Stimulated activated naive CD8-positive, alpha-beta T cell treated with anti-CD3 and anti-CD28 coated beads, Interleukin-15, amount 100 ng/mL, for 72 hours (primary cell): ENCODE measurements at regions not wholly inside any gene's neighbourhood (a gene's known extent, or its start where the extent isn't known, plus 50 kb on each side); places are given as distances from the start of the nearest gene placed in this dataset.

ENCODE experiments used
- ATAC-seq: fragments of 150-1000 bp; cut with Tn5 transposase; 2 replicates; pipeline ENCODE4 v1.10.0; 2021; ENCODE audit warnings: mild to moderate bottlenecking, moderate library complexity
- DNase-seq, 2 donors: peaks; one replicate each; pipeline ENCODE4 v3.0.0; 2021 to 2022
- H3K27ac Mint-ChIP-seq, 2 donors: one replicate each; pipeline ENCODE4 v1.8.0; 2022; ENCODE audit warnings: mild to moderate bottlenecking in 2 of 2, mixed read lengths in 2 of 2, moderate library complexity in 2 of 2
- H3K27me3 Mint-ChIP-seq: one replicate; pipeline ENCODE4 v1.8.0; 2022; ENCODE audit warnings: mixed read lengths
- H3K4me1 Mint-ChIP-seq: one replicate; pipeline ENCODE4 v1.8.0; 2022; ENCODE audit warnings: mild to moderate bottlenecking, mixed read lengths
- H3K4me3 Mint-ChIP-seq, 2 donors: one replicate each; pipeline ENCODE4 v1.8.0; 2022; ENCODE audit warnings: mild to moderate bottlenecking in 2 of 2, mixed read lengths in 2 of 2, moderate library complexity in 1 of 2
- H3K9me3 Mint-ChIP-seq, 2 donors: one replicate each; pipeline ENCODE4 v1.8.0; 2022; ENCODE audit warnings: mixed read lengths in 2 of 2

DNA sequence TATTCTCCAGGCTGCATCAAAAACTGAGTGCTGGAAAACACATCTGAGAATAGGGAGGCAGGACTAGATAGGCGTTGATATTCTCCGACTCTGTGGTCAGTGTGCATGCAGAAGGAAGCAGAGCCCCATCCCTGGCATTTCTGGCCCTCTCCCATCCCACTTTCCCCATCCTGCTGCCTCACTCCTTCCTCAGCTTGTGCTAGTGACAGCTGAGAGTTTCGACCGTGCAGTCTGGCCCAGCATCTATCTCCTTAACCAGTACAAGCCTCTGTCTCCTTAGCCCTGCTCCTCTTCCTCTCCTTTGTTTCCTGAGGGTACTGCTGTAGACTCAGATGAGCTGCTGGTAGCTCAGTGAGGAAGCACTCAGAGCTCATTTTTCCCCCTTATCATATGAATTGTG lies 163.2 kb downstream of the SUCLA2 start:
- no peaks in the 10 kb centered on the region for H3K9me3 Mint-ChIP-seq
- no peaks in the 10 kb centered on the region for H3K27me3 Mint-ChIP-seq
- DNase-seq (no peak), ATAC-seq (no peak)
- H3K4me1 Mint-ChIP-seq: no peaks in the 10 kb centered on the region
- H3K4me3 Mint-ChIP-seq: no peak overlapping the region
- H3K27ac Mint-ChIP-seq: no peak overlapping the region

DNA sequence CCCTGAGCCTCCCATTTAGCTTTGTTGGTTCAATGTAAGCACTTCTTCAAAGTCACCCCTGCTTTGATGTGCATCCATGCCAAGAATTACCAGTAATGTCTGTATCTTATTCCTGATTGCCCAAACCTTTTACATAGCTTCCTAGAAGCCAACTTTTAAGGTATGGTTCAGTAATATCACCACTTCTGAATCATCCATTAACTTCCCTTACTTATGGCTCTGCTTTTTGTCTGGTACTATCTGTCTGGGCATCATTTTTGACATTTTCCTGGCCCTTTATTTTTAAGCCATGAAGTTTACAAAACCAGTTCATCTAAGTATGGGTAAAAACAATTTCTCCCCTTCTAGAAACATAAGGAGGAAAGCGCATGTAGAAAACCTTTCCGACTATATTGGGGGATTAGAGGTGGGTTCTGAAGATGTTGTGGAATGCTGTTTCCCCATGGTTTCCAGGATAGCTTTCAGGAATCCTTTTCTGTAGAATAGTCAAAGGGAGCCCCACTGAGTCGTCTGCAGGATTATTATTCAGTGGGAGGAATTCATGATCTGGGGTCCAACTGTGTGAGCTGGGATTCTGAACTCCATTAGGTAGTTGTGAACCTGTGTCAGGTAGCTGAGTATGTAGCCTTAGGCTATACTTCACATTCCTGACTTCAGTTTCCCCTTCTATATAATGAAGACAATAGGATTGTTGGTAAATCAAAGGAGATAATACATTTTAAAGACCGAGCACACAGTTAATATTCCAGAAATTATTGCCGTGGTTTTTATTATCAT lies 163.8 kb downstream of the SUCLA2 start:
- no peak for DNase-seq
- Mint-ChIP-seq H3K9me3 (no peaks in the 10 kb centered on the region), H3K4me3 (no peak overlapping the region), H3K27ac (no peak overlapping the region), H3K27me3 (no peaks in the 10 kb centered on the region), H3K4me1 (no peaks in the 10 kb centered on the region)
- ATAC-seq: no peak

DNA sequence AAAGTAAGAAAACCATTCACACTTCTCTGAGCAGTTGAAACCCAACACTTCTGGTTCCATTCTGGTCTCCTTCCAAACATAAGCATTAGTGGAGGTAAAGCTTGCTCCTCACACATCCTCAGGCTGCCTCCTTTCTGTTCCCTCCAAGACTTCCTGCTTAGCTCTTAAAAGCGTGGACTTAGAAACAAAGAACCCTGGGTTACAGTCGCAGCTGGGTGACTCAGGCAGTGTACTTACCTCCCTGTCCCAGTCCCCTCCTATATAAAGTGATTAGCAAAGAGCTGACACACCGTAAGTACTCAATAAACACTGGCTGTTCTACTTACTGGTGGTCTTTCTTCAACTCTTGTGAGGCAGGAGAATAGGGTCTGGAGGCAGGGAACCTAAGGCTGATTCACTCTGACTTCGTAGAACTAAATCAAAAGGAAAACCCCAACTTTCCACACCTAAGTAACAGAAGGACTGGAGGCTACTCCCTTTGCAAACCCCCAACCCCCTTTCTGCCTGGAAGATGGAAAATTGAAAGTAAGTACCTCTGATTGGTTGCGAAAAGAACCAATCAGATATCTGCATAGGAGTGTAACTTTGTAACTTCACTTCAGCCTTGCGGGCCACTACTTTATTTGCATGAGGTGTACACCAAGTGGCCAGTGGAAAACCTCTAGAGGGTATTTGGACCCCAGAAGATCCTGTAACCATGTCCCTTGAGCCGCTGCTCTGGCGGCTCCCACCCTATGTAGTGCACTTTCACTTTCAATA lies 165.4 kb downstream of the SUCLA2 start:
- Mint-ChIP-seq H3K4me3 (no peak overlapping the region), H3K27me3 (no peaks in the 10 kb centered on the region), H3K9me3 (no peaks in the 10 kb centered on the region), H3K27ac (peak overlapping the region in 1 of 2 donors; percentile 31), H3K4me1 (no peaks in the 10 kb centered on the region)
- ATAC-seq (no peak), DNase-seq (no peak)

DNA sequence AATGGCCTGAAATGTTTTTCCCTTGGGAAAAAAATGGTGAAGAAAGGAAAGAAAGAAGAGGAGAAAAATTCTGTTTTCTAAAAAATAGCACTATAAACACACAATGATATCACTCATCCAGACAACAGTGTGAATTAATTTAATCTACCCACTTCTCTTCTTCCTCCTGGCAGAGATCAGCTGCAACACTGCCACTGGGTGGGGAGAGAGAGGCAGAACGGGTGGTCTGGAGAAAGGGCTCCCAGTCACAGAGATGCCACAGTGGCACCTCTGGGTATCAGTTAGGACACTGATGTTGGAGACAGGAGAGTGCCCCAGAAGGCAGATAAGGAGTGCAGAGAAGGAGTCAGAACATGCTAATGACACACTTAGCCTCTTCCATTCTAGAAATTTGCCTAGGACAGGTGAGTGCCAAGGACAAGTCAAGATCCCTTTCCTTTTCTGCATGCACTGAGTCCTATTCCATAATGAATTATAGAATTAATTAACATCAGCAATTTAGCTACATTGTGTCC lies 168.6 kb downstream of the SUCLA2 start:
- Mint-ChIP-seq H3K4me1 (no peaks in the 10 kb centered on the region), H3K27ac (peak overlapping the region in 1 of 2 donors; percentile 6), H3K27me3 (no peaks in the 10 kb centered on the region), H3K9me3 (no peaks in the 10 kb centered on the region), H3K4me3 (no peak overlapping the region)
- ATAC-seq (no peak), DNase-seq (no peak)

GRCh38 chr13:47831265-47831664 lies 169.8 kb downstream of the SUCLA2 start:
- Mint-ChIP-seq H3K4me1 (no peaks in the 10 kb centered on the region), H3K9me3 (peaks cover 0 to 2% of the 10 kb centered on the region in 2 donors), H3K27me3 (no peaks in the 10 kb centered on the region), H3K27ac (no peak overlapping the region), H3K4me3 (no peak overlapping the region)
- no peak for DNase-seq
- ATAC-seq: no peak

GRCh38 chr13:47829690-47830089 lies 171.4 kb downstream of the SUCLA2 start:
- Mint-ChIP-seq H3K4me1 (no peaks in the 10 kb centered on the region), H3K4me3 (no peak overlapping the region), H3K27me3 (no peaks in the 10 kb centered on the region), H3K9me3 (peaks cover 14 to 17% of the 10 kb centered on the region in 2 donors), H3K27ac (peak overlapping the region; percentile 20 to 55)
- DNase-seq (no peak), ATAC-seq (no peak)

DNA sequence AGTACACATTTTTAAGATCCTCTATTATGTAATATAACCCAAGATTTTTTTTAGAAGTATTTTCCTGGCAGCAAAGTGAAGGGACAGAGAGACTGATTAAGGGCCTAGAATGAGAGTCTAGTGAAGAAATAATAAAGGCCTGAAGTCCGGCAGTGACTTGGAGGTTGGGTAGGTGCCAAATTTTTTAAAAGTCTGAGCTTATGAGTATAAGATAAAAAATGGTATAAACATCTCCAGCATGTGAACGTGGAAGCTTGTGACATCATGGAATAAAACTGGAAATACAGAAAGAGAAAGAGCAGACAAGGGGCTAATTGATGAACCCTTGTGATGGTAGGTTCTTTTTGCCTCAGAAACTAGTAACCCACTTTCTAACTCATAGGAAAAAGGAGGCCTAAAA lies 174.6 kb downstream of the SUCLA2 start:
- no peak overlapping the region for H3K27ac Mint-ChIP-seq
- no peak overlapping the region for H3K4me3 Mint-ChIP-seq
- DNase-seq: no peak
- H3K9me3 Mint-ChIP-seq: peaks cover 20 to 24% of the 10 kb centered on the region in 2 donors
- no peaks in the 10 kb centered on the region for H3K4me1 Mint-ChIP-seq
- no peak for ATAC-seq
- H3K27me3 Mint-ChIP-seq: no peaks in the 10 kb centered on the region

DNA sequence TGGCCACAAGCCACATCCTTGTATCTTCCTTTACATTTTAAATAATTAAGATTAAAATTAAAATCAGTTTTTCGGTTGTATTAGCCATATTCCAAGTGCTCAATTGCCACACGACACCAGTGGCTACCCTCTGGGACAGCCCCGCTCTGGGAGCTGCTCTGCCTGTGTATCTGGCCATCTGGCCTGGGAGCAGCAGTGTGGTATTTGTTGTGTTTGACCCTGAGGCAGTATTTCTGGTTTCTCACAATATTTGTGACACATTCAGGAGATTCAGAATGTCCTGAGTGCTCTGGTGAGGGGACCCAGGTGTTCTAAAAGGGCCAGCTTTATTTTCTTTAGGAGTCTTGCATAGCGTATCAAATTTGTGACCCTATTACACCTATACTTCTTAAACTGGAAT lies 179.0 kb downstream of the SUCLA2 start:
- DNase-seq (no peak), ATAC-seq (no peak)
- no peaks in the 10 kb centered on the region for H3K27me3 Mint-ChIP-seq
- no peaks in the 10 kb centered on the region for H3K4me1 Mint-ChIP-seq
- H3K4me3 Mint-ChIP-seq: no peak overlapping the region
- H3K27ac Mint-ChIP-seq: no peak overlapping the region
- peaks cover 20 to 24% of the 10 kb centered on the region in 2 donors for H3K9me3 Mint-ChIP-seq

DNA sequence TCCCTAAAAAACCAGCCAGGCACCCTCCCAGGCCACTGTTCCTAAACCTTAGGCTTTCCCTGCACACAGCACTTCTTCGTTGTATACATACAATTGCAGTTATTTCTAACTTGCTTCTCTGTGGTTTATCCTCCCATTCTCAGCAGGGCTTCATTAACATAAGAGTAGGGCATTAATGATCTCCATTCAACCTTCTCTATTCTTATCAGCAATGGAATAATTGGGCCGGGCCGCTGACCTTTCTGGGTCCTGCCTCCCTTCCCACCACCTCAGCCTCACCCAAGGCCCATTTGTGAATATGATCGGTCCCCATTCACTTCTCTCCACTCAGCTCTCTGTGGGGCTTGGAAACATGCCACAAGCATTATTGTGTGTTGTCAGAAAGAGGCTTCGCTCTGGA lies 184.2 kb downstream of the SUCLA2 start:
- Mint-ChIP-seq H3K27ac (no peak overlapping the region), H3K4me1 (no peaks in the 10 kb centered on the region), H3K27me3 (no peaks in the 10 kb centered on the region), H3K4me3 (no peak overlapping the region), H3K9me3 (no peaks in the 10 kb centered on the region)
- DNase-seq: no peak
- ATAC-seq: no peak

- H3K4me3 Mint-ChIP-seq: no peak overlapping the region
- ATAC-seq (no peak), DNase-seq (no peak)
- H3K4me1 Mint-ChIP-seq: no peaks in the 10 kb centered on the region
- no peaks in the 10 kb centered on the region for H3K9me3 Mint-ChIP-seq
- no peaks in the 10 kb centered on the region for H3K27me3 Mint-ChIP-seq
- no peak overlapping the region for H3K27ac Mint-ChIP-seq
Measured at GRCh38 chr13:47813718-47814117, 187.4 kb downstream of the SUCLA2 start.

GRCh38 chr13:47809411-47809810 lies 191.7 kb downstream of the SUCLA2 start:
- no peak overlapping the region for H3K4me3 Mint-ChIP-seq
- no peaks in the 10 kb centered on the region for H3K9me3 Mint-ChIP-seq
- no peak overlapping the region for H3K27ac Mint-ChIP-seq
- H3K27me3 Mint-ChIP-seq: no peaks in the 10 kb centered on the region
- DNase-seq (no peak), ATAC-seq (no peak)
- no peaks in the 10 kb centered on the region for H3K4me1 Mint-ChIP-seq

DNA sequence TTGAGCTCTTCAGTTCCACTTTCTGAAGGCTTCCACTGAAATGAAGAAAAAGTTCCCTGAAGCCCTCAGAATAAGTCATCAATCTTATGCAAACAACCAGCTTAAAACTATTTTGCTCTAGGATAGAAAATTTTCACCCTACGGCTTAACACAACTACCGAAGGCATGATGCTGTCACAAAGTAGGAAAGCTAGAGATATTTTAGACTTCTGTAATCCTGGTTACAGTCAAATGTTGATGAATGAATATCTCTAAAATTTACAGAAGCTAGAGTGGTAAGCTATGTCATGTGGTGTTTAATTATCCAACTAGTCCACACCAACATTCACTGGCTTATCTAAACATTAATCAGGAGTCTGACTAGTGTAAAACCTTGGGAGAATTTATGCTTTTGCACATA lies 197.9 kb downstream of the SUCLA2 start:
- Mint-ChIP-seq H3K9me3 (peaks cover 0 to 10% of the 10 kb centered on the region in 2 donors), H3K27me3 (no peaks in the 10 kb centered on the region), H3K4me1 (no peaks in the 10 kb centered on the region), H3K4me3 (no peak overlapping the region), H3K27ac (no peak overlapping the region)
- ATAC-seq: no peak
- DNase-seq: no peak

- Mint-ChIP-seq H3K4me1 (no peaks in the 10 kb centered on the region), H3K9me3 (peaks cover 0 to 10% of the 10 kb centered on the region in 2 donors), H3K27ac (no peak overlapping the region), H3K27me3 (no peaks in the 10 kb centered on the region), H3K4me3 (no peak overlapping the region)
- DNase-seq (no peak), ATAC-seq (no peak)
Measured at GRCh38 chr13:47801555-47801954, 199.5 kb downstream of the SUCLA2 start.

DNA sequence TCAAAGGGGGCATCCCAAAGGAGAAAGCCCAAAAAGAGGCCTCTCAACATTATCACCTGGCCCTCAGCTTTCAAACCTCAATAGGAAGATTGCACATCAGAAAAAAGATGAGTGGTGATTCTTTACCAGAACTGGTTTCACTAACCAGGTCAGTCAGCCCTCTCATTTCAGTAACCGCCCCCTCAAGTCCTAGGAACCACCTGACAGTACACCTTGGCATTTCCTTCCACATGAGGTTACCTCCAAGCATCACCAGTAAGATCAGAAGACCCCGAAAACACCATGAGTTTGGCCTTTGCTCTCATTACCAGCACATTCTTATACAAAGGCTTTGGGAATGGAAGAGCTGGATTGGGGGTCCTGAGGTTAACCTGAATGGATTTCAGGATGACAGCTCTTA lies 200.5 kb downstream of the SUCLA2 start:
- DNase-seq (no peak), ATAC-seq (peak; percentile 55)
- H3K9me3 Mint-ChIP-seq: peaks cover 0 to 10% of the 10 kb centered on the region in 2 donors
- H3K27me3 Mint-ChIP-seq: no peaks in the 10 kb centered on the region
- no peak overlapping the region for H3K27ac Mint-ChIP-seq
- H3K4me1 Mint-ChIP-seq: no peaks in the 10 kb centered on the region
- H3K4me3 Mint-ChIP-seq: no peak overlapping the region

DNA sequence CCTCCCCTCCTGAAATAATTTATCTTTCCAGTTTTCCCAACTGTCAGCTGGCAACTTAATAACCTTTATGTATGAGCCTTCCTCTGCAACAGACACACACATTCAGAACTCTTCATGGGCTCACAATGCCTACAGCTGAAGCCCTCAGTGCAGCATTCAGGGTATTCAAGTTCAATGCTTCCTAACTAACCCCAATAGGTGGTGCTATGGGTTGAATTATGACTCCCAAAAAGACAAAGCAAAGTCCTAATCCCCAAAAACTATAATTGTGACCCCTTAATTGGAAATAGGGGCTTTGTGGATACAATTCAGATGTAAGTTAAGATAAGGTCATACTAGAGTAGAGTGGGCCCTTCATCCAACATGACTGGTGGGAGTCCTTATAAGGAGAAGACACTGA lies 202.2 kb downstream of the SUCLA2 start:
- ATAC-seq (peak; percentile 50), DNase-seq (no peak)
- H3K27me3 Mint-ChIP-seq: no peaks in the 10 kb centered on the region

GRCh38 chr13:47798194-47798593 lies 202.9 kb downstream of the SUCLA2 start:
- H3K27me3 Mint-ChIP-seq: no peaks in the 10 kb centered on the region
- H3K9me3 Mint-ChIP-seq: peaks cover 0 to 10% of the 10 kb centered on the region in 2 donors
- H3K4me3 Mint-ChIP-seq: no peak overlapping the region
- DNase-seq (no peak), ATAC-seq (no peak)
- H3K27ac Mint-ChIP-seq: no peak overlapping the region
- H3K4me1 Mint-ChIP-seq: no peaks in the 10 kb centered on the region

More for the DNA sequence above, 202.2 kb downstream of the SUCLA2 start:
- H3K9me3 Mint-ChIP-seq: peaks cover 0 to 10% of the 10 kb centered on the region in 2 donors
- no peak overlapping the region for H3K4me3 Mint-ChIP-seq
- no peaks in the 10 kb centered on the region for H3K4me1 Mint-ChIP-seq
- H3K27ac Mint-ChIP-seq: no peak overlapping the region
